PC-9 (cell line): ENCODE measurements at regions not wholly inside any gene's neighbourhood (a gene's known extent, or its start where the extent isn't known, plus 50 kb on each side); places are given as distances from the start of the nearest gene placed in this dataset.

Experiments used
- CTCF ChIP-seq: fragments of 200-600 bp; sonication (generic); conservative IDR thresholded peaks from 2 replicates; pipeline ENCODE4 v1.6.1; 2017; ENCODE audit warnings: mixed run types, antibody characterized with exemption, mild to moderate bottlenecking, moderate library complexity
- EZH2 ChIP-seq: fragments of 200-600 bp; sonication (generic); IDR thresholded peaks from 2 replicates; pipeline ENCODE4 v1.8.0; 2017; ENCODE audit warnings: antibody characterized with exemption, low read depth

- TF ChIP-seq CTCF (no peak), EZH2 (no peak)
These were observed 79.5 kb upstream of the KLHL25 start for GRCh38 chr15:85874236-85874635.
